PC-9 (cell line): ENCODE measurements at regions not wholly inside any gene's neighbourhood (a gene's known extent, or its start where the extent isn't known, plus 50 kb on each side); places are given as distances from the start of the nearest gene placed in this dataset.
A peak's percentile ranks its signal among the peaks of the same experiment; 100 is the strongest.

Source experiments
- BruUV-seq: library from RNA; stranded (reverse); fragments of 400-500 nt; replicated peaks from 2 replicates; lab custom pipeline; 2021; lab: Mats Ljungman, UMichigan
- CTCF ChIA-PET: fragments of 300-600 bp; sonication (Branson Sonifier 250); formaldehyde crosslinking; loops from one replicate; lab custom pipeline; 2022; ENCODE audit warnings: antibody characterized with exemption; lab: Charles Lee
- POLR2A ChIA-PET: fragments of 300-600 bp; sonication (Branson Sonifier 250); formaldehyde crosslinking; loops from one replicate; lab custom pipeline; 2022; ENCODE audit warnings: antibody characterized with exemption; ENCODE audit not compliant: unreplicated experiment; lab: Charles Lee
- DNase-seq, 2 experiments: peaks; one replicate each; pipeline versions ENCODE4 v3.0.0 to v3.0.0-alpha.2; 2015 to 2022; ENCODE audit warnings: mixed read lengths in 1 of 2
- H2AFZ ChIP-seq: fragments of 200-600 bp; sonication (generic); 2 replicates; pipeline ENCODE4 v1.8.1; 2017; ENCODE audit warnings: antibody characterized with exemption
- H3F3A ChIP-seq: fragments of 200-600 bp; sonication (generic); 2 replicates; pipeline ENCODE4 v1.8.1; 2017; ENCODE audit warnings: antibody characterized with exemption, mild to moderate bottlenecking, low read depth; ENCODE audit not compliant: insufficient read depth
- H3K27ac ChIP-seq: fragments of 200-600 bp; sonication (generic); 2 replicates; pipeline ENCODE4 v1.6.1; 2016; ENCODE audit warnings: mixed run types
- H3K27me3 ChIP-seq: fragments of 200-600 bp; sonication (generic); 2 replicates; pipeline ENCODE4 v1.6.1; 2016; ENCODE audit warnings: low read depth, mixed run types; ENCODE audit not compliant: insufficient read depth
- H3K36me3 ChIP-seq: fragments of 200-600 bp; sonication (generic); 2 replicates; pipeline ENCODE4 v1.6.1; 2016; ENCODE audit warnings: low read depth, mixed run types
- H3K4me1 ChIP-seq: fragments of 200-600 bp; sonication (generic); replicated peaks from 2 replicates; pipeline ENCODE4 v1.6.1; 2016; ENCODE audit warnings: mixed run types; ENCODE audit not compliant: insufficient read depth
- H3K4me2 ChIP-seq: fragments of 200-600 bp; sonication (generic); 2 replicates; pipeline ENCODE4 v1.6.1; 2017; ENCODE audit warnings: mixed run types
- H3K4me3 ChIP-seq: fragments of 200-600 bp; sonication (generic); 2 replicates; pipeline ENCODE4 v1.6.1; 2016; ENCODE audit warnings: mixed run types
- H3K79me2 ChIP-seq: fragments of 200-600 bp; sonication (generic); 2 replicates; pipeline ENCODE4 v1.6.1; 2017; ENCODE audit warnings: low read depth, mixed run types
- H3K9me2 ChIP-seq: fragments of 200-600 bp; sonication (generic); 2 replicates; pipeline ENCODE4 v1.8.1; 2017; ENCODE audit warnings: mild to moderate bottlenecking; ENCODE audit not compliant: insufficient read depth
- H3K9me3 ChIP-seq: fragments of 200-600 bp; sonication (generic); 2 replicates; pipeline ENCODE4 v1.8.1; 2016; ENCODE audit warnings: low read depth; ENCODE audit not compliant: insufficient read depth
- H4K20me1 ChIP-seq: fragments of 200-600 bp; sonication (generic); 2 replicates; pipeline ENCODE4 v1.8.1; 2017; ENCODE audit not compliant: insufficient read depth
- CTCF ChIP-seq: fragments of 200-600 bp; sonication (generic); conservative IDR thresholded peaks from 2 replicates; pipeline ENCODE4 v1.6.1; 2017; ENCODE audit warnings: mixed run types, antibody characterized with exemption, mild to moderate bottlenecking, moderate library complexity
- EZH2 ChIP-seq: fragments of 200-600 bp; sonication (generic); IDR thresholded peaks from 2 replicates; pipeline ENCODE4 v1.8.0; 2017; ENCODE audit warnings: antibody characterized with exemption, low read depth
- intact Hi-C: fragments of 100-400 bp; cut with micrococcal nuclease; formaldehyde crosslinking; loops from one replicate; pipeline ENCODE4 v1.10.0; 2022; ENCODE audit not compliant: unreplicated experiment

GRCh38 chr4:54585321-54586000, 72.3 kb upstream of the KIT start:
- Histone ChIP-seq H3K9me2 (no peaks in the 10 kb centered on the region), H3K79me2 (no peaks in the 10 kb centered on the region), H3K4me2 (no peak overlapping the region), H3K9me3 (no peaks in the 10 kb centered on the region), H4K20me1 (no peaks in the 10 kb centered on the region), H3K36me3 (no peaks in the 10 kb centered on the region), H2AFZ (no peak overlapping the region), H3K4me3 (no peak overlapping the region), H3K27me3 (no peaks in the 10 kb centered on the region), H3F3A (no peaks in the 10 kb centered on the region), H3K27ac (no peak overlapping the region), H3K4me1 (no peaks in the 10 kb centered on the region)
- no TSS peak for BruUV-seq
- ChIA-PET POLR2A (no interaction called here), CTCF (no interaction called here)
- no peak for DNase-seq
- TF ChIP-seq EZH2 (no peak), CTCF (no peak)
- intact Hi-C loops, result no loop called here

- Histone ChIP-seq H2AFZ (no peak overlapping the region), H3K4me1 (no peaks in the 10 kb centered on the region), H3K27me3 (no peaks in the 10 kb centered on the region), H3K9me3 (no peaks in the 10 kb centered on the region), H3F3A (no peaks in the 10 kb centered on the region), H3K27ac (no peak overlapping the region), H3K79me2 (no peaks in the 10 kb centered on the region), H3K4me2 (no peak overlapping the region), H3K9me2 (no peaks in the 10 kb centered on the region), H4K20me1 (no peaks in the 10 kb centered on the region), H3K36me3 (no peaks in the 10 kb centered on the region), H3K4me3 (no peak overlapping the region)
- CTCF ChIA-PET, result no interaction called here
- intact Hi-C loops, result no loop called here
- BruUV-seq, result no TSS peak
- POLR2A ChIA-PET, result no interaction called here
- TF ChIP-seq CTCF, result no peak
- no peak for TF ChIP-seq EZH2
- DNase-seq, result peak in 1 of 2 experiments; percentile 55
Measured at GRCh38 chr4:54586320-54586955, 71.3 kb upstream of the KIT start.

- no peaks in the 10 kb centered on the region for H3K79me2 ChIP-seq
- no peak overlapping the region for H2AFZ ChIP-seq
- POLR2A ChIA-PET, result no interaction called here
- no TSS peak for BruUV-seq
- DNase-seq, result no peak
- H3K4me1 ChIP-seq, result no peaks in the 10 kb centered on the region
- no peaks in the 10 kb centered on the region for H3K9me3 ChIP-seq
- no peaks in the 10 kb centered on the region for H3K36me3 ChIP-seq
- H3K4me3 ChIP-seq, result no peak overlapping the region
- CTCF ChIA-PET, result no interaction called here
- H3K27ac ChIP-seq, result no peak overlapping the region
- H4K20me1 ChIP-seq, result no peaks in the 10 kb centered on the region
- intact Hi-C loops, result no loop called here
- no peaks in the 10 kb centered on the region for H3K27me3 ChIP-seq
- TF ChIP-seq CTCF, result no peak
- H3K4me2 ChIP-seq, result no peak overlapping the region
- no peaks in the 10 kb centered on the region for H3K9me2 ChIP-seq
- no peaks in the 10 kb centered on the region for H3F3A ChIP-seq
Measured at GRCh38 chr4:54587107-54587891, 70.5 kb upstream of the KIT start.
